EH (cell line): ENCODE measurements at regions not wholly inside any gene's neighbourhood (a gene's known extent, or its start where the extent isn't known, plus 50 kb on each side); places are given as distances from the start of the nearest gene placed in this dataset.

Source experiments
- DNase-seq: peaks from one replicate; pipeline ENCODE4 v3.0.0-alpha.2; 2015; ENCODE audit warnings: low read depth

DNA sequence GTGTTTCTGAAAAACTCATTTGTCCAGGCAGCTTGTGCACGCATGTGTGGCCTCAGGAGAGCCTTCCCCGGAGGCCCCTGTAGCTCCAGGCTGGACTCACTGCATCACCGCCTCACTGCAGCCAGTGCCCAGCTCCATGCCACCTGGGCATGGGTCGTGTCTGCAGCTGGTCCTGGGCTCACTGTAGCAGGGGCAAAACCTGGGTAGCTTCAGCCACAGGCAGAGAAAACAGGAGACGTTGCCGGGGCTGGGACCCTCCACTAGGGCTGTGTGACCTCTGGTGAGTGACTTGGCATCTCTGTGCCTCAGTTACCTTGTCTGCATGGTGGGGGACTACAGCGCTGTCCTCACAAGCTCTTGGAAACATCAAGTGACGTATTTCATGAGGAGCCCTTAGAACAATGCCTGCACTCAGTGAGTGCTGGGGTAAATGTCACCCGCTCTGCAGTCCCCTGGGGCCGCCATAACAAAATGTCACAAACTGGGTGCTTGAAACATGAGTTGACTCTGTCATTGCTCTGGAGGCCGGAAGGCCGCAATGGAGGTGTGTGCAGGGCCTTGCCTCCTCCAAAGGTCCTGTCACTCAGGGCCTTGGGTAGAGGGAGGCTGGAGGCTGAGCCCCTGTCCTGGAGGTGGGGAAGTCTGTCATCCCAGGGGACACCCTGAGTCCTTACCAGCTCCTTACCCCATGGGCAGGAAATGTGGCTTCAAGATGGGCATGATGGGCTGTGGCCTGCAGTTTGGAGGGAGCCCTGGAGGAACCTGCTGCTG, 488.7 kb downstream of the TBC1D22A start:
- DNase-seq = no peak

DNA sequence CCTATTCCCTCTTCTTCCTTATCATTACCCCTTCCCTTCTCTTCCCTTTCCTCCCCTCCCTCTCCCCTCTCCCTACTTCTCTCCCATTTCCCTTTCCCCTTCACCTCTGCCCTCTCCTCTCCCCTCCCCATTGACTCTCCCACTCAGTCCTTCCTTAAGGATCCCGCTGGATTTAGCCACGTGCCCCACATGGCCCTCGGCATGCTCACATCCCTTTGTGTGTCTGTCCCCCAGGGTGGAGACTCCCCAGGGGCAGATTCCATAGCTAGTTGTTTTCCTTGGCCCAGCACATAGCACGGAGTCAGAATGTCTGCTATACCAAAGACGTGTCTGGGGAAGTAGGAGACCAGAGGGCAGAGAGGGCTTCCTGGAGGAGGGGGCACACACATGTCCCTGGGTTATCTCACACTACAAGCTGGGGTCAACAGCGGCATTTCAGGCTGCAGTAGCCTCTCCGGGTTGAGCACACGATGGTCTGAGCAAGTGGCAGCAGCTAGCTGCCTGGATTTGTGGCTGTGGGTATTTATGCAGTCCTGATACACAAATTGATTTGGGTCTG, 487.0 kb downstream of the TBC1D22A start:
- no peak for DNase-seq

DNA sequence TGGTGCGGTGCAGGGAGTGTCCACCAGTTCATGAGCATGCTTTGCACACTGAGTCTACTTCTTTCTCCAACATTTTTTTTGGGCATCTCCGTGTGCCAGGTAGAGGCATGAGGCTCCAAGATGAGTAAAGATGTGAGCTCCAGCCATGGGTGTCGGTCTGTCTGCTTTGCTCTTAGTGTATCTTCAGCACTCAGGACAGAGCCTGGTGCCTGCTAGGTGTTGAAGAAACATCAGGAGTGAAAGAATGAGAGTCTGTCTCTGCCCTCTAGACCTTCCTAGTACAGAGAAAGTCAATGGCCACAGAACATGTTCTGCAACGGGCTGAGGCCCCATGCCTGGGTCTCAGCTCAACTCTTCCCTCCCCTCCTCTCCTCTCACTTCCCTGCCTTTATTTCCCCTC, 486.5 kb downstream of the TBC1D22A start:
- no peak for DNase-seq

DNA sequence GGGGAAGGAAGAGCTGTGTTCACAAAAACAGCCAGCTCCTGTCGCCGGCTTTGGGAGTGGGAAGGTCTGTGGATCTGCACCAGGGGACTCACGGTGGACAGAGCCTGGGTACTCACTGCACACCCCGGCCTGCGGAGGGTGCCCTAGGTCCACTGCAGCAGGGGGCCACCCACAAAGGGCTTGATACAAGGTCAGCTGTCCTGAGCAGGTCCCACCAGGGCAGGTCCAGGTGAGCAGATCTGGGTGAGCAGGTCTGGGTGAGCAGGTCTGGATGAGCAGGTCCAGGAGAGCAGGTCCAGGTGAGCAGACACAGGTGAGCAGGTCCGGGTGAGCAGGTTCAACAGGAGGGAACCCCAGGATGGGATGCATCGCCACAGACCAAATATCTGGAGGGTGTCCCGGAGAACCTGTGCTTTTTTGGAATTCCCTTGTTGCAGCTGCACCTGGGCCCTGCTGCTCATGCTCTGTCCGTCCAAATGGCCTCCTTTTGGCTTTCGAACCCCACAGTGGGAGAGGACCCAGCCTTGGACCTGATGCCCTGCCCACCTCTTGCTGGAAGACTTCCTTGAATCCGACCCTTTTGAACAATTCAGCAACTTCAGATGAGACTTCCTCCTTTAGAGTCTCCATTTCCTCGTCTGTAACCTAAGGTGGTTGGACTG, 485.3 kb downstream of the TBC1D22A start:
- DNase-seq = no peak

DNA sequence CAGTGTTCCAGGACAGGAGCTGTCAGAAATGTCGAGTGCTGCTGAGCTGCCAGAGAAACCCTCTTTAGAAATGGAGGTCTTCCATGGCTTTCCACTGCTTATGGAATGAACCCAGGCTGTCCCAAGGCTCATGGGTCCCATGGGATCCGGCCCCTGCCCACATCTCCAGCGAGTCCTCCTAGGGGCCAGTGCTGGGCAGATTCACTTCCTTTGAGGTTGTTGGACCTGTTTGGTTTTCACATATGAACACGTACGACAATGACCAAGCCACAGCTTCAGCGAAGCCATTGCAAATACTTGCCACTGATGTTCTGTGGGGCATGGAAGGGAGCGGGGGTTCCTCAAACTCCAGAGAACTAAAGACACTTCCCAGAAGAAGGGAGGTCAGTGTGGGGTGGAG, 483.3 kb downstream of the TBC1D22A start:
- DNase-seq = no peak

DNA sequence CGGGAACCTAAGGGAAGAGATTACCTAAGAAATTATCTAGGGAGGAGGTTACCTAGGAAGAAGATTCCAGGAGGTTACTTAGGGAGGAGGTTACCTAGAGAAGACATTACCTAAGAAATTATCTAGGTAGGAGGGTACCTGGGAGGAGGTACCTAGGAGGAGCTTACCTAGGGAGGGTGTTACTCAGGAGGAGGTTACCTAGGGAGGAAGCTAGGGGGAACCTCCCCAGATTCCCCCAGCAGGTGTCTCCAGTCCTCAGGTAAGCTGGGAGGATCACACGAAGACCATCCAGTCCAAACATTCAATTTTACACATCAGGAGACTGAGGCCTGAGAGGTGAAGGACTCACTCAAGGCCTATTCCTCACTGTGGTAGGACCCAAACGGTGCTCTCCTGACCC, 482.8 kb downstream of the TBC1D22A start:
- DNase-seq = no peak

DNA sequence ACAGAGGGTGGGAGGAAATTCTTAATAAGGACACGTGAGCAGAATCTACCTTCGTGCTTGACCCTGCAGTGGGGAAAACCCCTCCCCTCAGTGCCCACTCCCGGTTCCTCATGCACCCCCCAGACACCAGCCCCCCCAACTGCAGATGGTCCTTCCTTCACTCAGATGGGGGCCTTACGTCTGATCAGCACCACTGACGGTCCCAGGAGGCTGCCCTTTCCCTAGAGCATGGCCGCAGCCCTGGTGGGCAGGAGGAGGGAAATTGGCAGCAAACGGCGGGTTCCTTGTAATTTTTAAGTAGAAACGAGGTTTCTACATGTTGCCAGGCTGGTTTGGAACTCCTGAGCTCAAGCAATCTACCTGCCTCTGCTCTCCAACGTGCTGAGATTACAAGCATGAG, 477.7 kb downstream of the TBC1D22A start:
- DNase-seq = no peak

DNA sequence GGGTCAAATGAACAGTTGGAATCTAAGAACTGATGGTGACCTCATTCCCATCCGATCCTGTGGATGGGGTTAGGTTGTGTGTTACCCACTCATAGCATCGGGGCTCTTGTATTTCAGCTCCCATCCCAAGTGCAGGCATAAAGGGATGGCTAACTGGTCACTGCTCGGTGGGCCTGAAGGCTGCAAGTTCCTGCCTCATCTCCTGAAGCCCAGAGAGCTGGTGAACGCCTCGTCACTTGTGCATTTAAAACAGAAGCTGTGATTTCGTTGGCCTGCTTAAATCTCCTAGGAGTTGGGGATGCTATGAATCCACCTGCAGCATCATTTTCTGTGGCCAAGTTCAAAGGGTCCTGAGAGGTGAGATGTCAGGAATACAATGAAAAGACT, 477.0 kb downstream of the TBC1D22A start:
- DNase-seq = no peak

DNA sequence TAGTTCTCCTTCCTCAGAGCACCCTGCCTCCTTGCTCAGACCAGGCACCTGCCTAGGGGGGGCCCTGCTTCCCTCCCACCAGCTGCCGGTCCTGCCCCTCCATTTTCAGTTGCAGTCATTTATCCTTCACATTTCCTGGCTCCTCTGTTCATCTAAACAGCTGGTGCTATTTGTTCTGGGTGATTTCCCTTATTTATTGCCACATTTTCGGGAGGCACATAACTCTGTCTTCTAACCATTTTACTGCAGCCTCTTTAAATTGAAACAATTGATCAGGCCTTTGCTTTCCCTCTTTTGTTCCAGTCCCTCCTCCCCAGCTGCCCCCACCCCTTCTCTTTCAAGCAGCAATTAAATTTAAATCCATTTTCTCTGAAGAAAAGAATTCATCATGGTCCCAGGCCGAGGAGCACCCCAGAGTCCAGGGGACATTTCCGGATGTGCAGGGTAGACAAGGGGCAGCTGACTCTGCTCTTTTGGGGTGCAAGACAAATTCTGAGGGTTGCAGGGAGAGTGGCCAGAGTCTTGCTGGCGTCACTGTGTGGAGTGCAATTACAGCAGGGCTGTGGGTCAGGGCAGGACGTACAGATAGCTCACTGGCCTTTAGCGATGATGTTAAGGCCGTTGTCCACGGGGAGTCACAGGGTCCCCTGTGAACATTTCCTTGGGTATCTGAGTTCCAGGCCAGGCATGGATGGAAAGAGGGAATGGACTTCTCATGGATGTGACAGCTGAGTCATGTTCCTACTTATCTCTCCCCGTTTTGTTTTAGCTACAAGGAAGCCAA, 476.4 kb downstream of the TBC1D22A start:
- DNase-seq = no peak

DNA sequence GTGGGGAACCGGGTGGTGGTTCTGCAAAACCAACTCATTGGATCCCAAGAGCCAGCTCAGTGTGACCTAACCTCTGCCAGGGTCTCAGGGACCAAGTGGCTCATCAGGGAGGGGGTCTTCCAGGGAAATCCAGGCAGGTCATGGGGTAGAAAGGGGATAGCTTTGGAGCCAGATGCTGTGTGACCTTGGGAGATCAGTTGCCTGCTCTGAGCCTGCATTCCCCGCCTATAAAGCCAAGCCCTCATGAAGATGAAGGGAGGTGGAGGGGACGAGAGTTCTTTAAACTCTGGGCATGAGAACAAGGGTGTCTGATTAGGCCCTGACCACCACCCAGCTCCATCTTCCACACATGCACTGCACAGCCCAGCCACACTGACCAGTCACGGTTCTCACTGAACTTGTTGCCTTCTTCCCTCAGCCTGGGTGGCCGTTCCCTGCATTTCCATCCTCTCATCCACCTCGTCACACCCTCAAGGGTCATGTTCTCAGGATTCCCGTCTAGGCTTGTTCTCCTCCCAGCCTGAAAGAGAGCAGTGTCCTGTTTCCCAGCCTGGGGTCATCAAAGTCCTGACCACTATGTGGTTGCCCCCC, 475.5 kb downstream of the TBC1D22A start:
- no peak for DNase-seq

DNA sequence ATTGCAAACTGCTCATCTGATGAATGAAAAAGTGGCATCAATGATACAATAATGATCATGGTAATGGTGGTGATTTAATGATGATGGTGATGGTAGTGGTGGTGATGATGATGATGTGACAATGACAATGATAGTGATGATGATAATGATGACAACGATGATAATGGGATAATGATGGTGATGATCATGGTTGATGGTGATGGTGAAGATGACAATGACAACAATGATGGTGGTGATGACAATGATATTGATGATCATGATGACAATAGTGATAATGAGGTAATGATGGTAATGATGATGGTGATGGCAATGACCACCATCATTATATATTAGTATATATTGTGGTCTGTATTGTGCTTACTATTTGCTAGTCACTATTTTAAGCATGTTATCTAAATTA, 474.3 kb downstream of the TBC1D22A start:
- DNase-seq = no peak

DNA sequence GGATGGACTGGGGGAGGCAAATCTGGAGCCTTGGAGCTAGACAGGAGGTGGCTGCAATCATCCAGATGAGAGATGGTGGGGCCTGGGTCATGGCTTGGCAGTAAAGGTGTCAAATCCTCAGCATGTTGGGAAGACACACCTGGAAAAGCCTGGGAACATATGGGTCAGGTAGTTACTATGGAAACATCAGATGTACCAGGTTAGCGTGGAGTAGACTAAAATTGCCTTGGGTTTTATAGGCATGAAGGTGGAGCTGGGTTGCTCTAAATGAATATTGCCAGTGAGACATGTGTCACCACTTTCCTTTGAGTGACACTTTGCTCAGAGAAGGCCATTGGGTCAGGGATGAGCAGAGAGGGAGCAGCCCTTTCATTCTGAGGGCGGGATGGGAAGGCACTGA, 473.7 kb downstream of the TBC1D22A start:
- DNase-seq = no peak

DNA sequence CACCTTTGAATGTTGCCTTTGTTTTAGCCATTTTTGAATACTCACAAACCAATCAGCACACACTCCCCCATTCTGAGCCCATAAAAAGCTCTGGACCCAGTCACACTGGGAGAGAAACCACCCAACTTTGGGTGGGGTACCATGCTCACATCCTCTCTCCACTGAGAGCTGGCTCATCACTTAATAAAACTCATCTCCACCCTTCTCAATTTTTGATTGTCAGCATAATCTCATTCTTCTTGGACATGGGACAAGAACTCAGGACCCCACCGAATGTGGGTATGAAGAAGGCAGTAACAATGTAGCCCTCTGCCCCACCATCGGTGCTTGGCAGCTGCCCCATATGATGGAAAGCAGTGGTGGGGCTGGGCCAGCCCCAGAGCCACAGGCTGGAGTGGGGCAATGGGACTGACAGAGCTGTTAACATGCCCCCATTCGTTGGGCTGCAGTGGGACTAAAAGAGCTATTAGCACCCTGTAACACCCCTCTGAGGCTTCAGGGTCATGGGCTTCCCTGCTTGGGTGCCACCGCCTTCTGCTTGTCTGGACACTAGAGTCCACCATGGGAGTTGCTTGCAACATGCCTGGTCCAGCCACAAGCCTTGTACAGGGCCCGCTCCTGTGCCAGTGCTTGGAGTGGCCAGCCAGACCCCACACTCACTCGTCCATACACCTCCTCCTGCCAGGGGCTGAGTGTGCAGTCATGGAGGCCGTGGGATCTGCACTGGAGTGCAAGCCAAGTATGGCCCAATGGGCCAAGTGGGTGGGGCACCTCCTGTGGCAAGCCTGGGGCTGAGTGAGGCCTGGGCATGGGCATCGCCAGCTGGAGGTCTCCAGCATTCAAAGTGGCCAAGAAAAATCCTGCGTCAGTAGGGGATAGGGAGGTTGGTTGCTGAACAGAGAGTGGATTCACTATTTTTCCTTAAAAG, 471.1 kb downstream of the TBC1D22A start:
- DNase-seq = no peak

DNA sequence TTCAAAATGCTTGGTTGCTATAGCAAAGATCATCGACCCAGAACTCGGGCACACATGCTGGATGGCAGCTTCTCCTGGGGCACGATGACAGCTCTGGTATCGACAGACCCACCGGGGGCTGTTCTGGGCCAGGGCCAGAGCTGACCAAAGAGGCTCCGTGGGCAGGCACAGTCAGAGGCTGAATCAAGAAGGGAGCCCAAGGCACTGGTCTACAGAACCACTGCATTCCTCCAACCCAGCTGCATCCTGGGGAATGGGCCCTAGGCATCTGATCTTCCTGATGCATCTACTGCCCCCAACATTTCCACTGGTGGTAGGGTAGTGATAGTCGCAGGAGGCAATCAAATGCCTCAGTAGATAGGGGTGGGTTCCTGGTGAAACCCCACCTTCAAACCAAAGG, 470.3 kb downstream of the TBC1D22A start:
- DNase-seq = no peak

DNA sequence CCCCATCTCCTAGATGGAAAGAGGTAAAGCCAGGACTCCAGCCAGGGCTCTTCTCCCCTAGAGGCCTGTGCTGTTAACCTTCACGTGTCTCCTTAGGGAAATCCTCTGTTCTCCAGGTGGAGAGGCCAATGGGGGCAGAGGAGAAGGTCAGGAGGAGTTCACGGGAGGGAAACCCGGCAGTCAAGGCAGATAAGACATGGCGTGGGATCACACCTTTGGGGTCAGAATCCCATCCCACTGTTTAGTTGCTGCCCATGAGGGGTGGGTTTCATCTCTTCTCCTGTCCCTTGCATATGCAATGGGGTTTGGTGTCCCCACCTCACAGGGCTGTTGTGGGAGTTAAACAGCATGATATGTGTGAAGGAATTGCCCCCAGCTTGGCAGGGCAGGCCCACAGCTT, 469.7 kb downstream of the TBC1D22A start:
- no peak for DNase-seq

DNA sequence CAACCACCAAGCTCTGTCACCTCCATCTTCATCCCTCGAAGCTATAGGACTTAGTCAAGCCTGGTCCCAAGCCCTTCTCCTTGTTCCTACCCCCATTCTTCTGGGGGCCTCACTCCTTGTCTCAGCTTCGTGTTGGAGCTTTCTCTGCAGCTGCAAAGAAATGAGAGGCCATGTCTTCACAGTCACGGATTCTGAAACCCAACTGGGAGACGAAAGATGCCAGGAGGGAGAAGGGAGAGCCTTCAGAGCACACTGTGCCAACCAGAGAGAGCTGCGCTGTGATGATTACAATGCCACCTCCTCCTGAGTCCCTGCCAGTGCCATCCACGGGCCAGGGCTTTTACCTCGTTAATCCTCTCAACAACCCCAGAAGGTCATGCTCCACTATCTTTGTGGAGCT, 469.3 kb downstream of the TBC1D22A start:
- DNase-seq = no peak

DNA sequence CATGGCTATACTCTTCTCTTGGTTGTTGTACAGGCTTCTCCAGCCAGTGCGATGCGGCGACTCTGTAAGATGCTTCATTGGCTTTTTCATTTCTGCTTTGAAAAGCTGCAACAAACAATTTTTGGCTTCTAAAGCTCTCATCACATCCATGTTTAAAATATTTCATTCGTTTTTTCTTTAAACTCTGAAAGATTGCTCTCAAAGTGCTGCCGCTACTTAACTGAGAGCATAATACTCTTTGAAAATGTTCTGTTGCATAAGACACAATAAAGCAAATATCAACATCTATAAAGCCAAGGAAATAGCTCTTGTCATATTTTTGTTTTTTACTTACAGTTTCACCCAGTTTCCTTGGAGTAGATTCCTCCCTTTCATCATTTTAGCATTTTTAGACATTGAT, 468.3 kb downstream of the TBC1D22A start:
- DNase-seq = no peak

DNA sequence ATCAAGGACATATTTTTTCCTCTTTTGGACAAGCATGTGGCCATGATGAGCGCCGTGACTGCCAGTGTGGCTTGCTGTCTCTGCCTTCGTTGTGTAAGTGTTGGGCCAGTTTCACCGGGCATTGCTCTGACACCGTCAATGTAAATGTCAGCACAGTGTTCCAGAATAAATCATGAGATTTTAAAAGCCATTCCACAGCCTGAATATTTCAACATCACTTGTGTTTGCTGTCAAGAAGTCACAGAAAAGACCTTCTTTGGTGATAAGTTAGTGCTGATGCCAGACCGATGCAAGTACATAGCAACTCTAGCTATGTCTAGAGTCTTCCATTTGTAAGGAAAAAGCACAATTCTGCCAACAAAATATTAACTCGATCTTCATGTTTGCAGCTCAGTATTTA, 467.8 kb downstream of the TBC1D22A start:
- no peak for DNase-seq

DNA sequence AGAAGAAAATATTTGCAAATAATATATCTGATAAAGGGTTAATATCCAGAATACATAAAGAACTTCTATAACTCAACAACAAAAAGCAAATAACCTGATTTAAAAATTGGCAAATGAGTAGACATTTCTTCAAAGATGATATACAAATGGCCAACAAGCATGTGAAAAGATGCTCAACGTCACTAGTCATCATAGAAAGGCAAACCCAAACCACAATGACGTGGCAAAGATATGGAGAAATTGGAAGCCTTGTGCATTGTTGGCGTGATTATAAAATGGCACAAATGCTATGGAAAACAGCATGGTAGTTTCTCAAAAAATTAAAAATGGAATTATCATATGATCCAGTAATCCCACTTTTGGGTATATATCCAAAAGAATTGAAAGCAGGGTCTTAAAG, 466.3 kb downstream of the TBC1D22A start:
- no peak for DNase-seq

DNA sequence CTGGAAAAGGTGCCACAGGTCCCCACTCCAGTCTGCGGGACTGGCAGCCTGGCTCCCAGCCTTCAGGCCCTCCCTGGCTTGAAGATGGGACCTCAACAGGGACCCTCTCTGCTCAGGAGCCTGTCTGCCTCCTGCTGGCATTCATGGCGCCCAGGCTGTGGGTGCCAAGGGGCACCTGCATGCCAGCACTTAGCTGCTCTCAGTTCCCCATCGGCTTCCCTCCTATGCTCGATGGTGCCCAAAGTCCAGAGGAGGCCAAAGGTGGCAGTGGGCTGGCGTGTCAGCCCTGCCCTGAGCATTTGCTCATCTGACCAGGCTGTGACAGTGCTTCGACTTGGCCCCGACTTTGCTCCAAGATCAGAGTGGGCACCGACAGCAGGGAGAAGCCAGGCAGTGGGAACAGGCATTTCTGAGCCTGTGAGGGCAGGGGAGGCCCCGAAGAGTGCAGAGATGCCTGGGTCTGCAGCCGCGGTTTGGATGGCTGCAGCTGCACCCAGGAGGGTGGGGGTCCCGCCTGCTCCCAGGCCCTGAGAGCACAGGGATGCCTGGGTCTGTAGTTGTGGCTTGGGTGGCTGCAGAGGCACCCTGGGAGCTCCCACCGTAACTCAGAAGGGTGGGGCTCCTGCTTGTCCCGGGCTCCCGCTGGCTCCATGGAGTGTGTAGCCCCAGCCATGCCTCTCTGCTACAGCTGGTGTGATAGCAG, 463.6 kb downstream of the TBC1D22A start:
- no peak for DNase-seq
